ENCODE measurements at regions not wholly inside any gene's neighbourhood (a gene's known extent, or its start where the extent isn't known, plus 50 kb on each side); places are given as distances from the start of the nearest gene placed in this dataset.

DNA sequence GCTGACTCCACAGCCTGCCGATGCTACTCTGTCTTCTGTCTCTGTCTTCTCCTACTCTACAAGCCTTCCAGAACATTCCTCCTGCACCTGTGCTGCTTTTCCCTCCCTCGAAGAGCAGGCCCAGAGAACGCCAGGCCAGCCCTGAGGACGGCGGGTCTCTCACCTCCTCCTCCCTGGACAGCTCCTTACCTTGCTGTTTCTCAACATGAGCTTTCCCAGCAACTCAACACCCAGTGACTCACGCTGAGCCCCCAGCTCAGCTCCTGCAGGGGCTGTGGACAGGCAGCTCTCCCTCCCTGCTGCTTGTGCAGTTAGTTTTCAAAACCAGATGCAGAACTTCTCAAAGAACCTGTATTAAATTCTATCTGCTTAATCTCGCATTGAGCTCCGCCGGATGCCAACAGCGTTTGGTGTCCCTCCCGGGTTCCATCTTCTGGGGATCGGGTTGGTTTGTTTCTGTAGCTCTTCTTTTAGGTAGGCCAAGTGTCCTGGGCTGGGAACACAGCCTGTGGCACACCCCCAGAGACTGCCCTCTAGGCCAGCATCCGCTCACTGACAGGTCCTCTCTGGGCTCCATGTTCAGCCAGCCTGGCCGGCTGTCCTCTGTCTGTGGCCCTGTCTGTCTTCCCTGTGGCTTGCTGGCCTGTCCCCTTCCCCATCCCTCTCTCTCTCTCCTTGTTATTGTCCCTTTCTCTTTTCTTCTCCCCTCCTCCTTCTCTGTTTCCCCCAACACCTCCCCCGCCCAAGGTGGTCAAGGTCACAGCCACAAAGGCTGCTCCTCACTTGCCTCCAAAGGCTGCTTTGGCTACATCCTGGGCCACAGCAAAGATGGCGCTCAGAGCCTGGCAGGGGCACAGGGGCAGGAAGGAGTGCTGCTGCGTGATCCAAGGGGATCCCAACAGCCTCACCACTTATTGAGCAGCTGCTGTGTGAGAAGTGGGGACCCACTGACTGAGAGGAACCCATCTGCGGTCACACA is 391.0 kb downstream of the MATN1 start:
- DNase-seq (ENCODE audit: low read depth): no peak

DNA sequence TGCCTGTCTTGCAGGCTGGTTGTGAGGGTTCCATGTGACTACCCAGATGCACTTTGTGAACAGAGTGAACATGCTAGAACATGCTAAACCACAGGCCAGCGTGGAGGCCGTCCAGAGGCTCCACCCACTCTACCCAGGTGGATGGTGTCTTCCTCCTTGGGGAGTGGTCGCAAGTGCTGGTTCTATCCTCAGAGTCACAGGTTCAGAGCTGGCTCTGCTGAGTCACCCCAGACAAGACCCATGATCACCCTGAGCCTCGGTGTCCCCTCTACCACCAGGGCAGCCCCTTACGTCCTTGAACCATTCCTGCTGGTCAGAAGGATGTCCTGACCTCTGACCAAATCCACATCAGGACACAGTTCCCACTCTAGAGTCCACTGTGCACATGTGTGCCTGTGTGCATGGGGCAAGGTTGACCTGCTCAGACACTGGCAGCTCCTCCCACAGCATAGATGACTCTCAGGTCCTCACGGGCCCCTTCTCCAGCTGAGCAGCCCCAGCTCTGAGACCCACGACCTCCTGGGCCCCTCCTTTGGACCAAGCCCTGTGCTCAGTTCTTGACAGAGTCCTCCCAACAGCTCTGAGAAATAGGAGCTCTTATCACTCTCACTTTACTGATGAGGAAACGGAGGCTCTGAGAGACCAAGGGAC is 391.8 kb downstream of the MATN1 start:
- no peak for DNase-seq (ENCODE audit: low read depth)

DNA sequence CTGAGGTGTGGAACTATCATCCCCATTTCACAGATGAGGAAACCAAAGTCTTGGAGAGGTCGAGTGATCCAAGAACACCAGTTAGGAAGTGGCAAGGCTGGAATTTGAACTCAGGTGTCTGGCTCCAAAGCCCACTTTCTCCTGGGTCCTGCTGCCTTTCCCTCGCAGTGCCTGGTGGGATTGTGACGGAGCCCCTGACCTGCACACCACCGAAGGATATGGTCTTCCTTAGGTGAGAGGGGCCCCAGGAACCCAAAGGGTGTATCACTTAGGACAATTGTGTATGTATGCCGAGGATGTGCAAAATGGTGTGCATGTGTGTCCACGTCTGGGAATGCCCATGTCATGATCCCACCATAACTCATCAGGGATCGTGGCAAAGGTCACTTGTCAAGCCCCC is 392.7 kb downstream of the MATN1 start:
- DNase-seq (ENCODE audit: low read depth): no peak

DNA sequence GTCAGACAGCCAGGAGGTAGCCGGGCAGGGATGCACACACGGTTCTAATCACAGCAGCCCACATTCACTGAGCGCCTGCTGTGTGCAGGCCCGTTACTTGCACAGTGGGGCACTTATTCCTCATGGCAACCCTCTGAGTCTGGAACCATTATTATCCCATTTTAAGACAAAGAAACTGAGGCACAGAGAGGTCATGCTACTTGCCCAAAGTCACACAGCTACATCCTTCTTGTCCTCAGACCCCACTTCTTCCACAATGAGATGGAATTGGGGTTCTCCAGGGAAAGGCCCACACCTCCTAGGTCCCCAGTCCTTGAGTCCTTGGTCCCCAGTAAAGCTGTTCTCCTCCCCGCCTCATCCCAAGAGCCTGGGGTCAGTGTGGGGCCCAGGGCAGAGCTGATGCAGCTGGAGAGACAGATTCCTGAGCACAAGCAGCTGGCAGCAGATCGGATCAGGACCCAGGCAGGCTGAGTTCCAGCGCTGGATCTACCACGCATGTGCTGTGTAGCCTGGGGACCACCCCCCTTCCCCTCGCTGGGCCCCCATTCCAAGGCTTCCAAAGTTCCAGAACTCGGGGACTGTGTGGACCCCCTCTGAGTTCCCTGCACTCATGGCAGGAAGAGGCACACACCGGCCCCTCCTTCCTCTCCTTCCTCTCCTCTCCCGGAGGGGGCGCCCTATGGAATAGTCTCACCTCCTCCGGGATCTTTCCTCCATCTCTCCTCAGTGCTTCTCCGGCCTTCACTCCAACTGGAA is 393.4 kb downstream of the MATN1 start:
- DNase-seq (ENCODE audit: low read depth): no peak

DNA sequence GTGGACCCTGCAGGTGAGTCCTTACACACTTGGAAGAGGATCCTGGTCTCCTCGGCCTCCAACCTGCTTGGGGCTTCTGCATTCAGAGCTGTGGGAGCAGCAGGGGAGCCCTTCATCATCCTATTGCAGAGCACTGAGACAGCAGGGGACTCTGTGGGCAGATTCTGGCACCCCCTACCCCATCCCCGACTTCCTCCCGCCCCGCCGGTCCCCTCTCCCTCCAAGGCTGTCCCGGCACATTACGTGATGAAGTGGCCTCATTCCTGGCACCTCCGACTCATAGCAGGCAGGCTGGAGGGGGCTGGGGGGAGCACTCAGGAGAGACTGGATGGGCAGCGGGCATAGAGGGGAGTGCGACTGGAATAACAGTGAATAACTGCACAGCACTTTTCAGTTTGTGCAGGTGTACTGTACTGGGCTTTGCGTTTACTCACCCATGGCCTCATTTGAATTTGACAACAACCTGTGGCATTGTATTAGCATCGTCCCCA is 394.1 kb downstream of the MATN1 start:
- DNase-seq (ENCODE audit: low read depth): no peak

DNA sequence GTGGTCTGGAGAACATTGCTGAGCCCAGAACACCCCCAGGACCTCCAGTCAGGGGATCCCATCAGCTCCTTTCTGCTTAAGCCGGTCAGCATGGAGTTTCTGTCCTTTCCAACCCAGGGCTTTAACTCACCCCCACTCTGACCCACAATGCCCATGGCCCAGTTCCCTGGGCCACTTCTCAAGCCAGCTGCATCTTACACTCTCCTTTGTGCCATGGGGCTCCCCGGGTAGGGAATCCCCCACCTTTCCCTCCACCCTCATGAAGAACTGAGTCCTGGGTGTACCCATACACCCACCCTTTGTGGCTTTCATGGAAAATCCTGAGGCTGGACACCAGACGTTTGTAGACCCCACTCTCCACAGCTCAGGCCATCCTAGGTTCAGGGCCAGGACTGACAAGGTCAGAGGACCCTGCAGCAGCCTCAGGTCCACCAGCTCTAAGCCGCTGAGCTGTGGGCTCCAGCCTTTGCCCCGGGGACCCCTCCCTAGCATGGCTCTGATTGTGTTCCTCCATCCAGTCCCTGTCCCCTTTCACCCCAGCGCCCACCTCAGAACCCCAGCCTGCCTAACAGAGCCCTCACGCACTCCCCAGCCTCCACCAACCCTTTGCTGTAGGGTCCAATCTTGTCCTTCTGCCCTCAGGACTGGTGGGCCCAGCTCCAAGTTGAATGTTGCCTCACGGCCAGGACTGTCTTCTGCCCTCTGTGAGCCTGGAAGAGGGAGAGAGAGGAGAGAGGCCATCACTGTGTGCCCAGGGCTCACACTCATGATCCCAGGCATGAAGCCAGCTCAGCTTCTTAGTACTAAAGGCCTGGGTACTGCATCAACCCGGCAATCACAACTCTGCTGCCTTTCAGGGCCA is 394.8 kb downstream of the MATN1 start:
- no peak for DNase-seq (ENCODE audit: low read depth)

DNA sequence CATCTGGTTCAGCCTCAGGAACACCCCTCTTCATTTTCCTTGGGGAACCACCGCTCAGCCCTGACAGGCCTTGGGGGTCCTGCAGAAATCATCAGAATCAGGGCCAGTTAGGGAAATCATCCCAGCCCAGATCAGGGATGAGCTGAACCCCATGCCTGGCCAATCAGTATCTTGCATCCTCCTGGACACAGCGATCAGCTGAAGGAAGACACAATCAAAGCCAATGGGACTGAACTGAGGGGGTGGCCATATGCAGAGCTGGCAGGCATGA is 395.4 kb downstream of the MATN1 start:
- DNase-seq (ENCODE audit: low read depth): no peak

DNA sequence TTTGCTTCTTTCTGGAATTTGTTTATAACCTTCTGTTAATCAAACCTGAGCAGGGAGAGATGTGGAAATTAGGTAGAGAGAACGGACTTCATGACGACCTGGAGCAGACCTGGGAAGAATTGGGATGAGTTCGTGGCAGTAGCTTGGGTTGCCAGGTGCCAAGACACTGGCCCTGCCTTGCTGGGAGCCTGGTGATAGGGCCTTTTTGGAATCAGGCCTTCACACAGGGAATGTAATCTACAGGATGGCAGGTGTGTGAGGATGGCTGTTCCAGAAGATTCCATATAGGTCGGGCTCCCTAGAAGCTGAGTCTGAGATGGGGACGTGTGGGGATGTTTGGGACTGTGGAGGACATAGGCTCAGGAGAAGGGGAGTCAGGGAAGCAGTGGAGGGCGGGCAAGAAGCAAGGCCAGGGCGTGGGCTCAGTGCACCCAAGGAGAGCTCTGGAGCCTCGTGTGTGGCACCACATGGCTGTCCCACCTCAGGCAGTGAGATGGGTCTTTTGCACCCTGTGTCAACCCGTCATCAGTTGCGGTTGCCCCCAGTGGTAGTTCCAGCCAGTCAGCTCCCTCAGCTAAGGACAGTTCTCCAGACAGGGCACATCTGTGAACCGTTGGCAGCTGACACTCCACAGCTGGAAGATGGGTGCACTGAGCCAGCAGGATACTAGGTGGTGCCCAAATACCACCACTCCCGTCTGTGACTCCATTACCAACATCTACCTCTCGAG is 395.9 kb downstream of the MATN1 start:
- no peak for DNase-seq (ENCODE audit: low read depth)

DNA sequence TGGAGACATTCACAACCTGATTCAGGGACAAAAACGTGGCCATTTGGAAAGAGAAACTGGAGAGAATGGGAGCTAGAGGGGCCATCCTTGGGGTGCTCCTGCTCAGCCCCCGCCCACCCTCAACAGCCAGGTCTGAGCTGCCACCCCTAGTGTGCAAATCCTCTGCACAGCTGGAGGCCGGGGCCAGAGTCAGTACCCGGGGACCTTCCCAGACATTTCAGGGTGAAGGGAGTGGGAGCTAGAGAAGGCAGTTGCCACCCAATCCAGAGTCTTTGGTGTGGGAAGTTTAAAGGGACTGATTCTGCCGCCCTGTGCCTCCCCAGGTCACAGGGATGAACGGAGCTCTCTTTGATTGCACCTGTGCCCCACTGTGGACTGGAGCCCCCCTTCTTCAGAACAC is 397.4 kb downstream of the MATN1 start:
- DNase-seq (ENCODE audit: low read depth): no peak

DNA sequence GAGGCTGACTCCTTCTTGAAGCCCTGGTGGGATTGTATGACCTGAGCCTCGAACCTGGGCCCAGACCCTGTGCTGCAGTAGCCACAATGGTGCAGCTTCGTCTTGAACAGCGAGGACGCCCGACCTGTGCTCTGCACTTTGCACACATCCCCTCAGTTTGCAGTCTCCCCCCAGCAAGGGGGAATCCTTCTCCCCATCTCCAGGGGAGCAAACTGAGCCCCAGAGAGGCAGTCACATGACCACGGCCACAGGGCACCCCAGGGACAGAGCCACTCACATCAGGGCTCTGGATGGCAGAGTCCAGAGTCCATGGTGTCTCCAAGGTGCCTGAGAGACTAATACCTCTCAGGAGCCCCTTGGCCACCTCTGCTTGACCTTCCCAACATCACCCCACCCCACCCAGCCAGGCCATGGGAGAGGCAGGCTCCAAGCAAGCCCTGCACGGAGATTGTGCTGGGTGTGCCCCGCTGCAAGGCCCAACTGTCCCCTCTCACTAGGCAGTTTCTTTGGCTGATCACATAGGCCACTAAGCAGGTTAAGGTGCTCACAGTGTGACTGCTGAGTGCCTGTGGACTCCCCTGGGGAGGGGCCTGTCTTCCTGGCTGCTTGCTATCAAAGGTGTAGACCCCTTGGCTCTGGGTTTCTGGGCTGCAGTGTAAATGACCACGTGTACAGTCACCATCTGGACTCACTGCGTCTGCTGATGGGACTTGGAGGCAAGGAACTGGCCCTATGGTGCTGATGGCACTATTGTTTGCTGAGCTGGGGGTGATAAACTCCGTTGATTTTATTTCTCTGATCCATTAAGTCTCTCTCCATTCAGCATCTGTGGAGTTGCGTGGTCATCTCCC is 398.1 kb downstream of the MATN1 start:
- no peak for DNase-seq (ENCODE audit: low read depth)

DNA sequence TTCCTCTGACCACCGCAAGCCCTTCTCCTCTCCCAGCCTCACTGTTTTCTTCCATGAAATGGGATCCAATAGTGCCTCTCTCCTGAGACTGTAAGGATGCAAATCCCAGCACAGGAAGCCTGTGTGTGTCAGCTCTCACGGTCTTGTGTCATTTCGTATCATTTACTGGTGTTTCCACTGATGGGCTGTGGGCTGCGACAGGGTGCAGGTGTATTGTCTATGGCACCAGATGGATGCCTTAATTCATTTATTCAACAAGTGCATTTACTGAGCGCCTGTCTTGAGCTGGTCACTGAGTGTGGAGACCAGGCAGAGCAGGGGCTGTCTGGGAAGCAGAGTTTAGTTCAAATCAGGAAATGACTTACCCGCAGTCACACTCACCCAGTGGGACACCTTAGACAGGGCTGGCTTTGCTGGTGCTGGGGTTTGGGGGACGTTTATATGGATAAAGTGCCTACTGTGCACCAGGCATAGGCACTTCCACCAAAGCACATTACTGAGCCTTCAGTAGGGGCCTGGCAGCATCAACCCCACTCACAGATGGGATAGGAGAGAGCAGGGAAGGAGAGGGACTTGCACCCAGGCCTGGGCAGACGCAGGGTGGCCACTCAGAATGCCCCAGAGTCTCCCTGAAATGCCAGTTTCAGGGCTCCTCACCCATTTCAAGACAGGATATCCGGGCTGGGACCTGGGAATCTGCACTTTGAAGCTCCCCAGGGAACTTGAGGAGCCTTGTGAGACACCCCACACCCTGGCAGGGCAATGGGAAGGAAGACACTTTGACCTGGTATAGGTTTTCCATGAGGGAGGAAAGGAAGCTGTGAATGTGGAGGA is 398.9 kb downstream of the MATN1 start:
- DNase-seq (ENCODE audit: low read depth): no peak

DNA sequence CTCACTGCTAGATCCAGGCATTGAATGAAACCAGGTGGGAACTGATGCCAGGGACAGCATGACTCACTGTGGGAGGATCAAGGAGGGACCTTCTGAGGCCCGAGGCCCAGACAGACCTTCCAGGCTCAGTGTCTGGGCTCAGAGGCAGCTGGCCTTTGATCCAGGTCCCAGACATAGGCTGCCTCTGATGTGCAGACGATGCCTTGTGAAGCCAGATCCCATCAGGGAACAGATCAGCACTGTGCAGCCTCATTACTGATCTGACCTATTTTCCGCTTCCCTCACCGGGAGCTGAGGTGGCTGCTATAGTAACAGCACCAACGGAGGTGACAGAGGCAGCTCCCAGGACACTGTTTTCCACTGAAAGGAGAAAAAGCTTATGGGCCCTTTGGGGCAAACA is 399.5 kb downstream of the MATN1 start:
- peak; percentile 6 for DNase-seq (ENCODE audit: low read depth)

DNA sequence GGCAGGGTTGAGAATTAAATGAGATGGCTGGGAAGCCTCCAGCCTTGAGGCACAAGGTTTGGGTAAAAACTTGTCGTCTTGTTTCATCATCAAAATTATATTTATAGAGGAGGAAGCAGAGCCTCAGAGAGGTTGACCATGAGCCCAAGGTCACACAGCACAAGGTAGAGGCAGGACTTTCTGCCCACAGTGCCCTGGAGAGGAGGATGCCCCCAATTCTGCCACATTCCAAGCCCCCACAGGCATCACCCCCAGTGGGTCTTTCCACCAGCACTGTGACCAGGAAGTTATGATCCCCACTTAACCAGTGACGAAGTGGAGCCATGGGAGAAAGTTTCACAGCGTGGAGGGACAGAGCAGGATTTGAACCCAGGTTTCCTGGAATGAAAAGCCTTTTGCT is 400.0 kb downstream of the MATN1 start:
- no peak for DNase-seq (ENCODE audit: low read depth)

DNA sequence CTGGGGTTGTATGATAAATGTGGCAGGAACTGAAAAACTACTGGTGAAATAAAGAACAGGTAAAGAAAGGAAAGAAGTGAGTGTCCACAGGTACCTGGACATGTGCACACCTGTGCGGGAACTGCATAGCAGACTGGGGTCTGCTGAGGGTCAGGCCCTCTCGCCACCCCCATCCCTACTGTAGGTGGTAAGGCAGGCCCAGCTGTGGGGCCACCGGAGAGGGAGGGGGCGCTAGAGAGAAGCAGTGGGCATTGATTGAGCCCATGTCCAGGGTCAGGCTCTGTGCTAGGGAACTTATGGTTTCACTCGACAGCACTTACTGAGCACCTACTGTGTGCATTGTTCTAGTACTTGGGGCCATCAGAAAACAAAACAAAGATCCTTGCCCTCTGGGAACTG is 400.5 kb downstream of the MATN1 start:
- DNase-seq (ENCODE audit: low read depth): no peak

DNA sequence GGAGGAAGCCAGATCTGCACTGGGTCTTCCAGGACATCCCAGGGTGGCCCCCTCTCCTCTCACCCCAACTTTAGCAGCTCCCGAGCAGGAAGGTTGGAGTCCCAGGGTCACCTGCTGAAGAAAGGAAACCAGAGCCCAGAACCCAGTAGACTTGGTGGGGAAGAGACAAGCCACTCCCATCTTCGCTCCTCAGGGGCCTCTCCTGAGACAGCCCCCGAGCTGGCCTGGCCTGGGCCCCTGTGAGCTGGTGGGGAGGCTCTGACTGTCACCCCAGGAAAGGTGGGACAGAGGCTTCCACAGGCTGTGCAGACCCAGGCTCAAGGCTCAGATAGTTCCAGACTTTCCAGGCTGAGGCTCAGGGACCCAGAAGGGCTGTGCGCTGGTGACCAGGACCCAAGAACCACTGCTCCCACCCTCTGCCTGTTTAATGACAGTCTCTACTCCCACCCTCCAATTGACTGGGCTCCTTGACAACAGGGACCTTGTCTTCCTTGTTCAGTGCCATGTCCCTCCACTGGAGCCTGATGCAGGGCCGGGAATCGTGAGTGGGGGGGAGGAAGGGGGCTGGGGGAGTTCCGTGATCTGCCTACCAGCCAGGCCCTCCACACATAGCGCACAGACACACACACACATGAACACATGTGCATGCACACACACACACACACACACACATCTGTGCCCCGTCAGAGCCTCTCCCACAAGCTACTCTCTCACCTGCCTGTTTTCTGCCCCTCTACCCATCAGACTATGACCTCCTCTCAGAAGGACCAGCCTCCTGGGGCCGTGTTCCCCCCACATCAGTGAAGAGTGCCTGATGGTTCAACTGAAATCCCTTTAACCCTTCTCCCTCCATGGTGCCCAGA is 401.2 kb downstream of the MATN1 start:
- DNase-seq (ENCODE audit: low read depth): no peak

DNA sequence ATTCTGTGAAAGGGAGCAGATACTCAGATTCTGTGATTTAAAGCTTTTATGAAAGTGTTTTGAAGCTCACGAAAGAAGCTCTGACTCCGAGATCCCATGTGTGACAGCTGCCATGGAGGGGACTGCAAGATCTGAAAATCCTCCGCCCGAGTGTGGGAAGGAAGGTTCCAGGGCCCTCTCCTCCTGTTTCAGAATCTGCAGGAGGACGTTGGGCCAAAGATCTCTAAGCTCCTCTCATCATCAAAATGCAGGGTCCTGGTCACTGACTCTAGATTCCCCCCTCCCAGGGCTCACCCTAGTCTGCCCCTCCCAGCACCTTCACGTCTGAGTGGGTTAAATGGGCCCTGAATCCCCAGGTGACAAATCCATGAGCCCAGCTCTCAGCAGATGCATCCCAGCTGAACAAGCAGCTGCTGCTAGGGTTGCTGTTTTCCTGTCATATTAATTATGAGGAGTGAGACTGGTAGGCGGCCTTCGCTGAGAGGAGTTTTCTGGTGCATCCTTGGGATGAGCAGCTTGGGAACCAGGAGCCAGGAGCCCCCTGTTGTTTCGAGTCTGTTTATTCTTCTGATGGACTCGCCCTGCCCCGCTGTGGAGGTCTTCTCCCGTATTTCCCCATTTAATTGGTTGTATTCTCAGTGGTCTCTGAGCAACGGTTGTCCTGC is 402.0 kb downstream of the MATN1 start:
- no peak for DNase-seq (ENCODE audit: low read depth)

DNA sequence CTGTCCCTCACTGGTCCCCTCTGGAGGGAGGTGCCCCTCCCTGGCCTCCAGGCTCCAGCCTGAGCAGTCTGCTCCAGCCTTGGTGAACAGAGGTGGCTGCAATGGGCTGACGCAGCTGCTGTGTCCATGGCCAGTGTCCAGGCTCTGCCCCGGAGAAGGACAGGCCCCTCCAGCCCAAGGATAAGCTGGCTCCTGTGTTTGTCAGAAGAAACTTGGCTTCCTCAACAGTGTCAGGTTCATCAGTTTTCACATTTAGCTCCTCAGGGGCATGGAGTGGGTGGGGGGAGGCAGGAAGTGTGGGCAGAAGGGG is 402.8 kb downstream of the MATN1 start:
- no peak for DNase-seq (ENCODE audit: low read depth)

All from M059J (cell line).